Brain microvascular endothelial cell (primary cell): ENCODE measurements at regions not wholly inside any gene's neighbourhood (a gene's known extent, or its start where the extent isn't known, plus 50 kb on each side); places are given as distances from the start of the nearest gene placed in this dataset.

Experiments
- DNase-seq: peaks from one replicate; pipeline ENCODE4 v3.0.0-alpha.2; 2020
- H3K27ac ChIP-seq: fragments of 250-450 bp; sonication (Bioruptor Pico); 2 replicates; pipeline ENCODE4 v1.5.1; 2020; ENCODE audit warnings: mild to moderate bottlenecking, moderate library complexity
- H3K27me3 ChIP-seq: fragments of 250-450 bp; sonication (Bioruptor Pico); replicated peaks from 2 replicates; pipeline ENCODE4 v1.5.1; 2020; ENCODE audit warnings: mild to moderate bottlenecking
- H3K36me3 ChIP-seq: fragments of 250-450 bp; sonication (Bioruptor Pico); replicated peaks from 2 replicates; pipeline ENCODE4 v1.5.1; 2020; ENCODE audit warnings: mild to moderate bottlenecking
- H3K4me3 ChIP-seq: 2 replicates; pipeline ENCODE4 v1.5.1; 2011; ENCODE audit warnings: low read depth, mild to moderate bottlenecking, control low read depth, low read length, moderate library complexity
- CTCF ChIP-seq: IDR thresholded peaks from 2 replicates; pipeline ENCODE4 v1.5.1; 2011; ENCODE audit warnings: low read depth, mild to moderate bottlenecking, moderate library complexity, low read length, control low read depth, inconsistent platforms; ENCODE audit errors: missing control alignments
- in situ Hi-C: cut with HindIII; loops from 2 replicates; pipeline ENCODE4 v1.10.0; 2017; ENCODE audit warnings: low sequenced_read_pairs, low pct_ligation_motif_present

DNA sequence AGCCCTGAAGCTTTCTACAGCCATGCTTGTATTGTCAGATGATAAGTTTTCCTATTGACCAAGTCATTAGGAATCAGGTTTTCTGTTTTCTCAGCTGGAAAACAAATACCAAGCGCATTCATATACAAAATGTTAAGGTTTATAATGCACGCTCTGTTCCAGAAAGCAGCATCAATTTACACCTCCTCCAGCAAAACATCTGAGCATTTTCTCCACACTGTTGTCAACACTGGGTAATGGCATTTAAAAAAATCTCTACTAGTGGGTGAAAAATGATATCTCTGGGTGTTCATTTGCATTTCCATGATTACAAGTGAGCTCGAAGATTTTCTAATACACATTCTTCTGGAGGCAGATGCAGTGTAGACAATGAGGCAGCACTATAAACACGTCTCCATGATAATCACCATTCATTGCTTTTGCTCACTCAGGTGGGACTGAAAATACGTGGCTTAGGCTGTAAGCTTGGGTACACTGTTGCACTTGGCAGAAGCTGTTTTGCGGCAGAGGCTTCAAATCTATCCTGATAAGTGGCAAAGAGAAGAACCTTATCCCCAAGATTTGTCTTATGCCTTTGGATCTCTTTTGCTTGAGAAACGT is 114.8 kb upstream of the PLPP4 start:
- no peak for TF ChIP-seq CTCF
- H3K27ac ChIP-seq = no peak overlapping the region
- no peaks in the 10 kb centered on the region for H3K27me3 ChIP-seq
- DNase-seq = no peak
- H3K36me3 ChIP-seq = no peaks in the 10 kb centered on the region
- H3K4me3 ChIP-seq = no peak overlapping the region
- in situ Hi-C loops = no loop called here

DNA sequence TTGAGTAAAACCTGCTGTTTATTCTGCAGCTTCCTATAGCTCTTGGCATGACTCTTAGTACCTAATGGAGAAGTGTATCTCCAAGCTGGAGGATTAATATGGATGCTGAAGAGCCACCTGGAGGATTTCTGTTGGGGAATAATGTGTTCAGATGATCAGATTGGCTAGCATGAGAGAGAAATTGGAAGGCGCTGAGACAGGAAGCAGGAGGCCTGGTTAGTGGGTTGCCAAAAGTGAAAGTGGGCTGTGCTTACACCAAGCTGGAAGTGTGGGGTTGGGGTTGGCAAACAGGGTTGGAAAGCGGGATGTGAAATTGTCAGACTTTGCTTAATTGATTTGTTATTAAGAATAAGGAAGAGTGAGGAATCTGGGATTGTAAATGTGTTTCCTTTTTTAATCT is 111.8 kb upstream of the PLPP4 start:
- Histone ChIP-seq H3K27me3 (no peaks in the 10 kb centered on the region), H3K4me3 (no peak overlapping the region), H3K36me3 (no peaks in the 10 kb centered on the region), H3K27ac (no peak overlapping the region)
- in situ Hi-C loops = no loop called here
- TF ChIP-seq CTCF = no peak
- no peak for DNase-seq

DNA sequence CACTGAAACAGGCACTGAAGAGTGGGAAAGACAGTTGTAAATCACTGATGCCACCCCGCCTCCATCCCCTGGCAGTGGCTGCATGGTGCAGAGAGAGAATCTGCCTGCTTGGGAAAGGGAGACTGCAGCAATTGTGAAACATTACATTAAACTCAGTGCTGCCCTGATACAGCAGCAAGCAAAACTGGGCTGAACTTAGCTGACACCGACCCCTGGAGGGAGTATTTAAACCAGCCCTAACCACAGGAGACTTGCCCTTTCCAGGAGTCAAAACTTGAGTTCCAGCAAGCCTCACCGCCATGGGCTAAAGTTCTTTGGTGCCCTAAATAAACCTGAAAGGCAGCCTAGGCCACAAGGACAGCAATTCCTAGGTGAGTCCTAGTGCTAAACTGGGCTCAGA is 109.4 kb upstream of the PLPP4 start:
- in situ Hi-C loops = no loop called here
- DNase-seq = no peak

GRCh38 chr10:120349069-120349468 is 108.0 kb upstream of the PLPP4 start:
- TF ChIP-seq CTCF = no peak
- Histone ChIP-seq H3K4me3 (no peak overlapping the region), H3K27me3 (no peaks in the 10 kb centered on the region), H3K27ac (no peak overlapping the region), H3K36me3 (no peaks in the 10 kb centered on the region)
- DNase-seq = no peak
- in situ Hi-C loops = no loop called here

More for the DNA sequence above, 109.4 kb upstream of the PLPP4 start:
- Histone ChIP-seq H3K27me3 (no peaks in the 10 kb centered on the region), H3K36me3 (no peaks in the 10 kb centered on the region), H3K4me3 (no peak overlapping the region), H3K27ac (no peak overlapping the region)
- no peak for TF ChIP-seq CTCF

GRCh38 chr10:120355425-120355824 is 101.6 kb upstream of the PLPP4 start:
- Histone ChIP-seq H3K27ac (no peak overlapping the region), H3K36me3 (no peaks in the 10 kb centered on the region), H3K4me3 (no peak overlapping the region), H3K27me3 (no peaks in the 10 kb centered on the region)
- in situ Hi-C loops = no loop called here
- no peak for DNase-seq
- no peak for TF ChIP-seq CTCF

DNA sequence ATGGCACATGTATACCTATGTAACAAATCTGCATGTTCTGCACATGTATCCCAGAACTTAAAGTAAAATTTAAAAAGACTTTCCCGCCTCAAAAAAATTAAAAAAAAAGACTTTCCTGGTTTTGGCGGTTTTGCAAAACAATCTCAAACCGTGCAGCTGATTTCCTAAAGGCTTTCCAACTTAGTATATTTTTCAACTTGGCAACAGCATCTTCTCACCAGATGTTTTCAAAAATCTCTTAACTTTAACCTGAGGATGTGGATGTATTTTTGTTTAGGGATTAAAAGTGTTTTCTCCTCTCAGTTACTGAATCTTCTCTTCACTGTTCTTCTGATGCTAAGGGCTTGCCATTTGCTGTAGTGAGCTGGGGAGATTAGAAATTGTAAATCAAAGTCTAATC is 96.5 kb upstream of the PLPP4 start:
- TF ChIP-seq CTCF = no peak
- DNase-seq = no peak
- Histone ChIP-seq H3K27me3 (no peaks in the 10 kb centered on the region), H3K4me3 (no peak overlapping the region), H3K36me3 (no peaks in the 10 kb centered on the region), H3K27ac (no peak overlapping the region)
- in situ Hi-C loops = no loop called here
